Stimulated activated naive B cell treated with anti-CD40 and anti-IgM and Interleukin-4, amounts not matched to agents 10 μg/mL and 1 μg/mL and 100 μg/mL, for 72 hours (primary cell): ENCODE measurements at regions not wholly inside any gene's neighbourhood (a gene's known extent, or its start where the extent isn't known, plus 50 kb on each side); places are given as distances from the start of the nearest gene placed in this dataset.
A peak's percentile ranks its signal among the peaks of the same experiment; 100 is the strongest.

Source experiments
- ATAC-seq, 2 donors: fragments of 150-1000 bp; cut with Tn5 transposase; replicated peaks; 2 replicates each; pipeline ENCODE4 v1.10.0; 2021; ENCODE audit warnings: moderate library complexity in 1 of 2
- DNase-seq: peaks from one replicate; pipeline ENCODE4 v3.0.0; 2021
- H3K27ac Mint-ChIP-seq: one replicate; pipeline ENCODE4 v1.8.0; 2022; ENCODE audit warnings: mild to moderate bottlenecking, mixed read lengths
- H3K27me3 Mint-ChIP-seq, 2 donors: one replicate each; pipeline ENCODE4 v1.8.0; 2022; ENCODE audit warnings: mixed read lengths in 2 of 2
- H3K36me3 Mint-ChIP-seq, 2 donors: one replicate each; pipeline ENCODE4 v1.8.0; 2022; ENCODE audit warnings: mixed read lengths in 2 of 2, mild to moderate bottlenecking in 1 of 2
- H3K4me1 Mint-ChIP-seq, 2 donors: one replicate each; pipeline ENCODE4 v1.8.0; 2022; ENCODE audit warnings: mixed read lengths in 2 of 2, mild to moderate bottlenecking in 1 of 2
- H3K4me3 Mint-ChIP-seq, 2 donors: one replicate each; pipeline ENCODE4 v1.8.0; 2022; ENCODE audit warnings: mild to moderate bottlenecking in 2 of 2, mixed read lengths in 2 of 2, moderate library complexity in 1 of 2
- H3K9me3 Mint-ChIP-seq, 2 donors: one replicate each; pipeline ENCODE4 v1.8.0; 2022; ENCODE audit warnings: mixed read lengths in 2 of 2, mild to moderate bottlenecking in 1 of 2

GRCh38 chr2:71746946-71747501 lies 293.7 kb downstream of the DYSF start:
- no peak for DNase-seq

GRCh38 chr2:71744781-71745180 lies 291.4 kb downstream of the DYSF start:
- H3K9me3 Mint-ChIP-seq, result peaks cover 1 to 8% of the 10 kb centered on the region in 2 donors
- H3K27me3 Mint-ChIP-seq, result peaks cover 6 to 7% of the 10 kb centered on the region in 2 donors
- no peaks in the 10 kb centered on the region for H3K4me1 Mint-ChIP-seq
- DNase-seq (no peak), ATAC-seq (no peak)
- H3K4me3 Mint-ChIP-seq, result no peak overlapping the region
- H3K27ac Mint-ChIP-seq, result no peak overlapping the region
- H3K36me3 Mint-ChIP-seq, result no peaks in the 10 kb centered on the region

More at GRCh38 chr2:71746946-71747501, 293.7 kb downstream of the DYSF start:
- Mint-ChIP-seq H3K4me1 (no peaks in the 10 kb centered on the region), H3K4me3 (no peak overlapping the region), H3K27ac (no peak overlapping the region), H3K36me3 (no peaks in the 10 kb centered on the region), H3K9me3 (peaks cover 4 to 11% of the 10 kb centered on the region in 2 donors), H3K27me3 (peaks cover 10% of the 10 kb centered on the region in 2 donors)
- no peak for ATAC-seq

GRCh38 chr2:71743995-71744675 lies 290.8 kb downstream of the DYSF start:
- Mint-ChIP-seq H3K27me3 (peaks cover 6 to 7% of the 10 kb centered on the region in 2 donors), H3K36me3 (no peaks in the 10 kb centered on the region), H3K9me3 (peaks cover 2 to 9% of the 10 kb centered on the region in 2 donors), H3K4me1 (no peaks in the 10 kb centered on the region), H3K27ac (no peak overlapping the region), H3K4me3 (no peak overlapping the region)
- ATAC-seq, result peak in 1 of 2 donors; percentile 25
- no peak for DNase-seq

- ATAC-seq (no peak), DNase-seq (no peak)
- H3K27me3 Mint-ChIP-seq, result peaks cover 3 to 6% of the 10 kb centered on the region in 2 donors
- no peaks in the 10 kb centered on the region for H3K4me1 Mint-ChIP-seq
- no peak overlapping the region for H3K4me3 Mint-ChIP-seq
- no peak overlapping the region for H3K27ac Mint-ChIP-seq
- H3K9me3 Mint-ChIP-seq, result peaks cover 4 to 12% of the 10 kb centered on the region in 2 donors
- no peaks in the 10 kb centered on the region for H3K36me3 Mint-ChIP-seq
Measured at GRCh38 chr2:71742953-71743601, 289.7 kb downstream of the DYSF start.

- Mint-ChIP-seq H3K36me3 (no peaks in the 10 kb centered on the region), H3K27me3 (peaks cover 0 to 9% of the 10 kb centered on the region in 2 donors), H3K4me3 (no peak overlapping the region), H3K9me3 (peaks cover 13 to 14% of the 10 kb centered on the region in 2 donors), H3K27ac (no peak overlapping the region), H3K4me1 (no peaks in the 10 kb centered on the region)
- DNase-seq (no peak), ATAC-seq (no peak)
Measured at GRCh38 chr2:71736986-71737385, 283.6 kb downstream of the DYSF start.

- Mint-ChIP-seq H3K4me3 (no peak overlapping the region), H3K36me3 (no peaks in the 10 kb centered on the region), H3K27ac (peak overlapping the region; percentile 53), H3K9me3 (peaks cover 13 to 14% of the 10 kb centered on the region in 2 donors), H3K4me1 (no peaks in the 10 kb centered on the region), H3K27me3 (peaks cover 0 to 9% of the 10 kb centered on the region in 2 donors)
- ATAC-seq (no peak), DNase-seq (no peak)
Measured at GRCh38 chr2:71736091-71736861, 282.9 kb downstream of the DYSF start.
